Suppressor macrophage (primary cell): ENCODE measurements at regions not wholly inside any gene's neighbourhood (a gene's known extent, or its start where the extent isn't known, plus 50 kb on each side); places are given as distances from the start of the nearest gene placed in this dataset.
"Not testable (repeated sequence)": the region's sequence is repeated elsewhere in the genome, so short reads cannot be mapped to it uniquely, and the experiment has no call there.

Experiments
- DNase-seq, 4 experiments: peaks; one replicate each; pipeline ENCODE4 v3.0.0-alpha.2; 2020 to 2022

GRCh38 chr1:222415441-222415840 lies 132.5 kb downstream of the HHIPL2 start:
- DNase-seq, result no peak

GRCh38 chr1:222413991-222414549 lies 133.8 kb downstream of the HHIPL2 start:
- no peak for DNase-seq

DNA sequence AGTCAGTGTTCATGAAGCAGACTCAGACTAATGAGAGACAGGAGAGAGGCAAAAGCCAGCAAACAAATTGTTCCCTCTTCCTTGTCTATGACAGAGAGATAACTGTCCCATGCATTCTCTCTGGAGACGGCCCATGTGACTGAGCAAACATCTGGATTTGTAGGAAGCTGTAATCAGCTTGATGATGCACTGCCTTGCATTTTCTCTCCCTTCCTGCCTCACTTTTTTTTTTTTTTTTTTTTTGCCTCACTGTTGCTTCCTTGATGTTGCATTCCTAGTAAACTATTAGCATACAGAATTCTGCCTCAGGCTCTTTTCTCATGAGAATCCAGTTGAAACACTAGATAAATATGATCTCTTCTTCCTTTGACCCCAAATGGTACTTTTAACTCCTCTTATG lies 134.5 kb downstream of the HHIPL2 start:
- no peak for DNase-seq

- no peak for DNase-seq
These were observed 143.2 kb downstream of the HHIPL2 start for GRCh38 chr1:222404710-222405109.

- DNase-seq, result no peak
These were observed 148.7 kb downstream of the HHIPL2 start for GRCh38 chr1:222399197-222399596.

DNA sequence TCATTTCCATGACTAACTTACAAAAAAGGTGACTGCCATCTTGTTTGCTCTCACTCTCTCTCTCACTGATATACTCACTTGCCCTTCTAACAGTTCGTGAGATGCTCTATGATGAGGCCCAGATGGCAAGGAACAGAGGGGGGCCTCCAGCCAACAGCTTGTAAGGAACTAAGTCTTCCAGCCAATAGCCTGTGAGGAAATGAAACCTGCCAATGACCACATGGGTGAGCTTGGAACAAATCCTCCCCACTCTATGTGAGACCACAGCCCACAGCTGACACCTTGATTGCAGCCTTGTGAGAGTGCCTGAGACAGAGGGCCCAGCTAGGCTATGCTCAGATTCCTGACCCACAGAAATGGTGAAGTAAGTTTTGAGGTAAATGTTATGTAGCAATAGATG lies 153.7 kb downstream of the HHIPL2 start:
- no peak for DNase-seq

DNA sequence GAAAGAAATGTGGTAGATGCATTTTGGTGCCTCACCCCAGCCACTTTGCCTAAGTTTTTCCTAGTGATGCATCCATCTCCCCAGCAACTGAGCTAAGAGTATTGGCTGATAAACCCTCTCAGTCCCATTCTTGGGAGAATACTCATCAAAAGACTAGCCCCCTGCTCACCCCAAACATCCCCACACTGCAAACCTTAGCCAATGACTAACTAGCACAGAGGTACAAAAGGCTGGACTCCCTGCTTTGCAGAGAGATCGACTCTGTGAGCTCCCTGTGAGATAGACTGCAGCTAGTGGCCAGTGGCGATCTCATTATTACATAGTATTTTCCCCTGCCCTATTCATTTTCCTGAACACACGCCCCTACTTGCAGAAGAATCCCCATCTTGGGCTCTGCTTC lies 155.3 kb downstream of the HHIPL2 start:
- no peak for DNase-seq

DNA sequence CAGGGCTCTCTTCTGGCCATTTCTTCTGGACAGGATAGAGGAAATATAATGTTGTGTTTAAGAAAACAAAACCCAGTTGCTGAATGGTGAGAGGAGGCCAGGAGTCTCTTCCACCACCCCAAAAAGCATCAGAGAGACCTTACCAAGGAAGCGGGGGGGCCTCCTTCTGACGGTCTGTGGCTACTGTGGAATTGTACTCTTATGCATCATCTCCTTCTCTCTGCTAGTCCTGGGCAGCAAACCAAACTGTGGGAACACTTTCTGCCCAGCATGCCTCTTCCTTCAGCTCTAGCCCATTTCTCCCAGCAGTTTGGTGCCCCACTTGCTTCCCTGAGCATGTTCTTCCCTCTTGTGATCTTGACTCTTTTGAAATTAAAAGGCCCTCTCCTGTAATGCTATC lies 157.7 kb downstream of the HHIPL2 start:
- DNase-seq, result no peak

GRCh38 chr1:222387007-222387814 lies 160.7 kb downstream of the HHIPL2 start:
- DNase-seq, result peak in 1 of 4 experiments; percentile 11

- no peak for DNase-seq
These were observed 161.9 kb downstream of the HHIPL2 start for GRCh38 chr1:222385955-222386354.

DNA sequence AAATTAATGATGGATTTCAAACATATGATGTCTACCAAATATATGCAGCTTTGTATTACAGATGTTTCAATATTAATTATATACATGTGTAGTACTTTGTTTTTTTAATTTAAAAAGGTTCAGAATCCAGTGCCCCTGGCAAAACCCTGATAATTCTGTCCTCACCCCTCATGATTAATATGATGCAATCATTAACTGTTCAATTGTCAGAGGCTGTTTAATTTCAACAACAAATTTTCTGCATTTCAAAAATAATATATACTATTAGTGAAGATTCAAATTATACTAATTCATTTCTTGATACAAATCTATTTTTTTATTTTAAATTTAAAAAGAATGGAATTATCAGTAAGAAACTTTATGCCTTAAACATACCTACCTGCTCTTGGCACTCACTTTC lies 162.6 kb downstream of the HHIPL2 start:
- no peak for DNase-seq

DNA sequence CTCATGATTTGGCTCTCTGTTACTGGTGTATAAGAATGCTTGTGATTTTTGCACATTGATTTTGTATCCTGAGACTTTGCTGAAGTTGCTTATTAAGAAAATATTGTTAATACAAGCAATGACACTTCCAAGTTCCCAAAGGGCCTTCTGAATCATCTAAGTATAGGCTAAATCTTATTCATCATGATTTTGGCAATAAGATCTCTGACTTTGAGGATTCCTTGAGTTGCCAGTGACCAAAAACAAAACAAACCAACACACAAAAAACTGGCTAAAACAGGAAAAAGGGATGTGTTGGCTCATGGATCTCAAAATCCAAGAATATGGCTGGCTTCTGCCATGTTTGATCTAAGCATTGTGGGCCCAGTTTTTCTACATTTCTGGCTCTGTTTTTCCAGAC lies 163.4 kb downstream of the HHIPL2 start:
- DNase-seq, result no peak

DNA sequence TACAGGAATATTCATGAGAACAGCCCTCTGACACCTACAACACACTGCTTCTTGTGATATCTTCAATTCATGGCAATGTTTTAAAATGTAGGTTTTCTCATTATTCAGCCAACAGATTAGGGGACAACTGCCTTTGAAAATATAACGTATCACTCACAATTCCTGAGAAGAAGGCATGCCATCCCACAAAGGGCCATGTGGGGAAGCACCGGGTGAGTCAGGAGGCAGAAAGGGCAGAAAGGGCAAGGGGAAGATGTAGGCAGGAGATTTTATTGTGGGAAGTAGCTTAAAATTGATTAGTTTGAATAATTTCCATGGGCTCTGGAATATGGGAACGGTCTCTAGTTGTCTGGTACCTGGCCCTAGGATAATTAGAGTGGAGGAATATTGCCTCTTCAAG lies 165.7 kb downstream of the HHIPL2 start:
- DNase-seq, result peak in 1 of 4 experiments; percentile 1

GRCh38 chr1:222377428-222378088 lies 170.3 kb downstream of the HHIPL2 start:
- DNase-seq, result no peak

DNA sequence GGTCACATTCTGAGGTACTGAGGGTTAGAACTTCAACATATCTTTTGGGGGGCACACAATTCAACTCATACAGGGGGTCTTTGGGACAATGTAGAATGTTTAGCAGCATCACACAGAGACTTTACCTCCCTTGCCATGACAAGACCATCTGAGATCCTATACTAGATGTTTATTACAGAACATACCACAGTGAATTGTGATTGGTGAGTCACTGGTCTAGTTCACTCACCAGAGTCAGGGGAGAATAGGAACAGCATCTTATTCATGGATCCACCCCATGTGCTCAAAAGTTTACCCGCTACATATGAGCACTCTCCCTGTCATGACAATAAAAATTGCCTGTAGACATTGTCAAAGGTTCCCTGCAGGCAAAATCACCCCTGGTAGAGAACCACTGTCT lies 171.1 kb downstream of the HHIPL2 start:
- DNase-seq, result not testable (repeated sequence)

DNA sequence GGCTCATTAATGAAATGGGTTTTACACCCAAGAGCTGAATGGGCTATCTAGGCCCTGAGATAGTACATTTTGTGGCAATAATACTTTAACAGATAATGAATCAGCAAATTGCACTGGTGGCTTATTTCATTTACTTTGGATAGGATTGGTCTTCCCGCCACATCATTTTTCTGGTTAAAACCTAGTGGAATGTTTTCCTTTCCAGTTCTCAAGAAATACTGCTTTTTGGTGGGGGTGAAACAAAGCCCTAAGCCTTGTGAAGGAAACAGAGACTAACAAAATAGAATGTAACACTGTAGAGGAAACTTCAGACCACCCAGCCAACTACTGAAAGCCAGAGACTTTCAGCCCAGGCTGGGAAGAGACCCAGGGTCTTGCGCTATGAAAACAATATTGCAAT lies 172.2 kb downstream of the HHIPL2 start:
- DNase-seq, result no peak

DNA sequence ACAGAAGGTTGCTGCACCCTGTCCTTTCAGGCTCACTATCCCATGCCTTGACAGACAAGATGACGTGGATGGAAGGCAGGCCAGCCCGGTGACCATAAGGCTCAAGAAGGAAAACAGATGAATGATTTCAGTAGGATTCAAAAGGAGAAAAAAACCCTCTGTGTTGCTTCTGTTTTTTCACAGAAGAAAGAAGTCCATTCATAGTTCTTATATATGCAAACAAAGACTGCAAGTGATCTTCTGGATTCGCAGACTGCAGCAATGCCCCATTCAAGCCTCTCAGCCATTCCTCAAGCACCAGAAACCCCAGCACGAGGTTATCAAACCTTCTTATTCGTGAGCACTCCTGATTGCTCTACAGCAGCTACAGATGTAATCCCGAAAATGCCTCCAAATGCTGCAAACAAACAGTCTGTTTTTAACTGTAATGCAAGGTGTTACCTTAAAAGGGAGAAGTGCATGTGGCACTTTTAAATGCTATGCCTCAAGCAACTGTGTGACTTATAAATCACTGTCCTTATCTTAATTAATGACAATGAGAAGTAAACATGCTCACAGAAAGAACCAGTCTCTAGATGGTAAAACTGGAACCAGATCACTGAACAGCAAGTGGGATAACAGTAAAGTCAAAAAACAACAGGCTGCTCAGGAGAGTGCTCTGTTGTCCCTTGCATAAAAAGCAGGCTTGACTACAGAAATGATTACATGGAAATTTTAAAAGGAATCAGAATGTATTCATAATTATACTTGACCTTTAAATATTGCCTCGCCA lies 173.9 kb downstream of the HHIPL2 start:
- no peak for DNase-seq

DNA sequence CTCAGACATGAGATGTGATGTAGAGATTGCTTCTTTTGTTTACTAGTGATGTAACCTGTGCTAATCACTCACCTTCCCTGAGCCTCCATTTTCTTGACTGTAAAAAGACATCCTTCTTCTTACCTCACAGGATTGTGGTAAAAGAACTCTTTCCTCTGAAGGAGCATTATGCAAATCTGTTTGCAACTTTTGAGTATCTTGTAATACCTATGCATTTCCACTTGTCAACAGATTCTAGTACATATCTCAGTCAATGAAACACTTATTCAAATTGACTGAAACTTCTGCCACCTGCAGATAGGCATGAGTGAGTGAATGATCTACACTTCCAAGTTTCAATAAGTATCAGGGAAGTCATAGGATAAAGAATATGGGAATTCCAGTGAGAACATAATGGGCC lies 174.7 kb downstream of the HHIPL2 start:
- no peak for DNase-seq

DNA sequence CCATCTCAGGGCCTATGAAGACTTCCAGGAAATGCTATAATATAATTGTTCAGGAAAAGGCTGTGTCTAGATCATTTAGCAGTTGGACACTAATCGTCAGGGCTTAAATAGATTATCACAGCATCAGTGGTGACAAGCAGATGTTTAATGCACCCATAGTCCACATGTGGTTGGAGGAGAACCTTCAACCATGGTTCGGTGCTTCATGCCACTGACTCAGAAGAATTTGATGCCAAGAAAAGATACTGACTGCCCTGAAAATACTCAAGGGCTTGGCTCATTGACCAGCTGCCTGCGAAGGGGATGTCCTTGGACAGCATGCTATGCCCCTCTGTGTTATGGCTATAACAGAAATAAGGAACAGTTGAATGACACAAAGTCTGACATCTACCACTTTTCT lies 175.7 kb downstream of the HHIPL2 start:
- DNase-seq, result no peak

- DNase-seq, result no peak
These were observed 176.8 kb downstream of the HHIPL2 start for GRCh38 chr1:222370913-222371675.

GRCh38 chr1:222370081-222370912 lies 177.6 kb downstream of the HHIPL2 start:
- no peak for DNase-seq
